ENCODE measurements at regions not wholly inside any gene's neighbourhood (a gene's known extent, or its start where the extent isn't known, plus 50 kb on each side); places are given as distances from the start of the nearest gene placed in this dataset.

GRCh38 chr4:123088501-123088900 lies 166.1 kb upstream of the NUDT6 start:
- TF ChIP-seq MAX (IDR thresholded peaks at IDR 0.05) (no peak), TEAD4 (IDR thresholded peaks at IDR 0.05) (no peak), USF1 (IDR thresholded peaks at IDR 0.05) (no peak), TAF1 (IDR thresholded peaks at IDR 0.05; ENCODE audit: low read depth) (no peak), EP300 (IDR thresholded peaks at IDR 0.05; ENCODE audit: borderline replicate concordance) (no peak), CEBPB (IDR thresholded peaks at IDR 0.05) (no peak)

- TF ChIP-seq FOXM1 (IDR thresholded peaks at IDR 0.05; ENCODE audit: borderline replicate concordance, low read depth), result no peak
- TF ChIP-seq MAX (IDR thresholded peaks at IDR 0.05), result no peak
- no peak for TF ChIP-seq TCF12 (IDR thresholded peaks at IDR 0.05; ENCODE audit: low read depth)
- no peak for TF ChIP-seq RAD21 (IDR thresholded peaks at IDR 0.05; ENCODE audit: low read depth)
- TF ChIP-seq USF1 (IDR thresholded peaks at IDR 0.05), result no peak
- TF ChIP-seq NFIC (IDR thresholded peaks at IDR 0.05), result no peak
- TF ChIP-seq TEAD4 (IDR thresholded peaks at IDR 0.05), result no peak
- no peak for TF ChIP-seq EP300 (IDR thresholded peaks at IDR 0.05; ENCODE audit: borderline replicate concordance)
- TF ChIP-seq CREB1 (IDR thresholded peaks at IDR 0.05; ENCODE audit: low read depth), result no peak
- TF ChIP-seq CEBPB (IDR thresholded peaks at IDR 0.05), result no peak
- no peak for TF ChIP-seq EGR1 (IDR thresholded peaks at IDR 0.05)
- TF ChIP-seq YY1 (IDR thresholded peaks at IDR 0.05; ENCODE audit: low read depth), result no peak
- no peak for TF ChIP-seq TAF1 (IDR thresholded peaks at IDR 0.05; ENCODE audit: low read depth)
- no peak for TF ChIP-seq ZBTB7A (IDR thresholded peaks at IDR 0.05; ENCODE audit: low read depth)
- TF ChIP-seq REST (IDR thresholded peaks at IDR 0.05; ENCODE audit: low read depth), result no peak
Observed at GRCh38 chr4:123090886-123091285, 168.5 kb upstream of the NUDT6 start.

GRCh38 chr4:123092586-123092985 lies 170.2 kb upstream of the NUDT6 start:
- TF ChIP-seq USF1 (IDR thresholded peaks at IDR 0.05), result no peak

- TF ChIP-seq TEAD4 (IDR thresholded peaks at IDR 0.05), result no peak
- TF ChIP-seq REST (IDR thresholded peaks at IDR 0.05; ENCODE audit: low read depth), result no peak
- TF ChIP-seq ZBTB7A (IDR thresholded peaks at IDR 0.05; ENCODE audit: low read depth), result no peak
- TF ChIP-seq EGR1 (IDR thresholded peaks at IDR 0.05), result no peak
- TF ChIP-seq EP300 (IDR thresholded peaks at IDR 0.05; ENCODE audit: borderline replicate concordance), result no peak
- TF ChIP-seq CREB1 (IDR thresholded peaks at IDR 0.05; ENCODE audit: low read depth), result no peak
- TF ChIP-seq YY1 (IDR thresholded peaks at IDR 0.05; ENCODE audit: low read depth), result no peak
- no peak for TF ChIP-seq RAD21 (IDR thresholded peaks at IDR 0.05; ENCODE audit: low read depth)
- TF ChIP-seq TCF12 (IDR thresholded peaks at IDR 0.05; ENCODE audit: low read depth), result no peak
- no peak for TF ChIP-seq NFIC (IDR thresholded peaks at IDR 0.05)
- TF ChIP-seq USF1 (IDR thresholded peaks at IDR 0.05), result no peak
- no peak for TF ChIP-seq MAX (IDR thresholded peaks at IDR 0.05)
Observed at GRCh38 chr4:123093236-123093635, 170.8 kb upstream of the NUDT6 start.

GRCh38 chr4:123096038-123096437 lies 173.6 kb upstream of the NUDT6 start:
- no peak for TF ChIP-seq RAD21 (IDR thresholded peaks at IDR 0.05; ENCODE audit: low read depth)
- no peak for TF ChIP-seq USF1 (IDR thresholded peaks at IDR 0.05)
- no peak for TF ChIP-seq MAX (IDR thresholded peaks at IDR 0.05)
- no peak for TF ChIP-seq TEAD4 (IDR thresholded peaks at IDR 0.05)
- TF ChIP-seq CREB1 (IDR thresholded peaks at IDR 0.05; ENCODE audit: low read depth), result no peak
- no peak for TF ChIP-seq ZBTB7A (IDR thresholded peaks at IDR 0.05; ENCODE audit: low read depth)
- TF ChIP-seq TCF12 (IDR thresholded peaks at IDR 0.05; ENCODE audit: low read depth), result no peak
- TF ChIP-seq YY1 (IDR thresholded peaks at IDR 0.05; ENCODE audit: low read depth), result no peak
- TF ChIP-seq REST (IDR thresholded peaks at IDR 0.05; ENCODE audit: low read depth), result no peak
- no peak for TF ChIP-seq EP300 (IDR thresholded peaks at IDR 0.05; ENCODE audit: borderline replicate concordance)
- no peak for TF ChIP-seq EGR1 (IDR thresholded peaks at IDR 0.05)
- TF ChIP-seq TAF1 (IDR thresholded peaks at IDR 0.05; ENCODE audit: low read depth), result no peak
- TF ChIP-seq FOXM1 (IDR thresholded peaks at IDR 0.05; ENCODE audit: borderline replicate concordance, low read depth), result no peak
- TF ChIP-seq CEBPB (IDR thresholded peaks at IDR 0.05), result no peak
